ENCODE measurements at regions not wholly inside any gene's neighbourhood (a gene's known extent, or its start where the extent isn't known, plus 50 kb on each side); places are given as distances from the start of the nearest gene placed in this dataset.

DNA sequence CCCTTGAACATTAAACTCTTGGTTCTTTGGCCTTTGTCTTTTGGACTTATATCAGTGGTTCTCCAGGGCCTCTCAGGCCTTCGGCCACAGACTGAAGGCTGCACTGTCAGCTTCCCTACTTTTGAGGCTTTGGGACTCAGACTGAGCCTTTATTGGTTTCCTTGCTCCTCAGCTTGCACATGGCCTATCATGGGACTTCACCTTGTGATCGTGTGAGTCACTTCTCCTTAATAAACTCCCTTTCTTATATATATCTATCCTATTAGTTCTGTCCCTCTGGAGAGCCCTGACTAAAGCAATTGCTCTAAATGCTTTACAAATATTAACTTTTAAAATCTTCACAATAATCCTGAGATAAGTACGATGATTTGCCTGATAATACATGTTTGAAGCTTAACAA is 353.6 kb upstream of the TRIB2 start:
- Histone ChIP-seq H3K27ac (no peak overlapping the region), H3K27me3 (no peaks in the 10 kb centered on the region), H3K4me3 (no peak overlapping the region), H3K36me3 (no peaks in the 10 kb centered on the region), H3K9me3 (no peaks in the 10 kb centered on the region), H3K4me1 (no peaks in the 10 kb centered on the region)
- 83% methylated on average over 3 of the region's 3 CpGs for WGBS
- no peak for TF ChIP-seq EP300 (IDR thresholded peaks at IDR 0.05)
- no peak for TF ChIP-seq POLR2AphosphoS5 (IDR thresholded peaks at IDR 0.05)
- TF ChIP-seq, protein P1, sequence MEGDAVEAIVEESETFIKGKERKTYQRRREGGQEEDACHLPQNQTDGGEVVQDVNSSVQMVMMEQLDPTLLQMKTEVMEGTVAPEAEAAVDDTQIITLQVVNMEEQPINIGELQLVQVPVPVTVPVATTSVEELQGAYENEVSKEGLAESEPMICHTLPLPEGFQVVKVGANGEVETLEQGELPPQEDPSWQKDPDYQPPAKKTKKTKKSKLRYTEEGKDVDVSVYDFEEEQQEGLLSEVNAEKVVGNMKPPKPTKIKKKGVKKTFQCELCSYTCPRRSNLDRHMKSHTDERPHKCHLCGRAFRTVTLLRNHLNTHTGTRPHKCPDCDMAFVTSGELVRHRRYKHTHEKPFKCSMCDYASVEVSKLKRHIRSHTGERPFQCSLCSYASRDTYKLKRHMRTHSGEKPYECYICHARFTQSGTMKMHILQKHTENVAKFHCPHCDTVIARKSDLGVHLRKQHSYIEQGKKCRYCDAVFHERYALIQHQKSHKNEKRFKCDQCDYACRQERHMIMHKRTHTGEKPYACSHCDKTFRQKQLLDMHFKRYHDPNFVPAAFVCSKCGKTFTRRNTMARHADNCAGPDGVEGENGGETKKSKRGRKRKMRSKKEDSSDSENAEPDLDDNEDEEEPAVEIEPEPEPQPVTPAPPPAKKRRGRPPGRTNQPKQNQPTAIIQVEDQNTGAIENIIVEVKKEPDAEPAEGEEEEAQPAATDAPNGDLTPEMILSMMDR (IDR thresholded peaks at IDR 0.05), result no peak
- no peak for TF ChIP-seq POLR2A (IDR thresholded peaks at IDR 0.05)
- DNase-seq (ENCODE audit: low spot score in 2 of 2), result no peak

DNA sequence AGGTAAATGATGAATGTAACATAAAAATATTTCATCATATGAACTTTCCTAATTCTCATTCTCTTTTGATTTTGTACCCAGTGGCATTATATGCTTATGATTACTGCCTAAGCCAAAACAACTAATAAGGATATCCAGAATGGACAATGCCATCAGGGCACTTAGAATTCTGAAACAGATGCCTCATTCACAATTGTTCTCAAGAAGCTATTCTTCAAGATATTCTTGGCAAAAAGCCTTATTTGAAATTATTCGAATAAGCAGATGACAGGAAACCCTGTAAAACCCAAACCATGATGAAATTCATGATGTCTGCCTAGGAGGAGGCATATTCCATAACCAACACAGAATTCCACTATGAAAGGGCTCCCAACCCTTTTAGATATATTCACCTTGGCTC is 353.2 kb upstream of the TRIB2 start:
- Histone ChIP-seq H3K9me3 (no peaks in the 10 kb centered on the region), H3K4me3 (no peak overlapping the region)

GRCh38 chr2:12369566-12369965 is 347.2 kb upstream of the TRIB2 start:
- no peaks in the 10 kb centered on the region for H3K9me3 ChIP-seq
- H3K27me3 ChIP-seq, result no peaks in the 10 kb centered on the region
- no peak overlapping the region for H3K4me3 ChIP-seq
- TF ChIP-seq, protein P1 (IDR thresholded peaks at IDR 0.05), result no peak
- TF ChIP-seq POLR2AphosphoS5 (IDR thresholded peaks at IDR 0.05), result no peak
- TF ChIP-seq EP300 (IDR thresholded peaks at IDR 0.05), result no peak
- TF ChIP-seq POLR2A (IDR thresholded peaks at IDR 0.05), result no peak
- no peaks in the 10 kb centered on the region for H3K4me1 ChIP-seq
- H3K36me3 ChIP-seq, result no peaks in the 10 kb centered on the region
- DNase-seq (ENCODE audit: low spot score in 2 of 2), result no peak
- no peak overlapping the region for H3K27ac ChIP-seq
- 95% methylated on average over 3 of the region's 3 CpGs for WGBS

More for the DNA sequence above, 353.2 kb upstream of the TRIB2 start:
- H3K36me3 ChIP-seq, result no peaks in the 10 kb centered on the region
- no peak overlapping the region for H3K27ac ChIP-seq
- no peak for DNase-seq (ENCODE audit: low spot score in 2 of 2)
- no peaks in the 10 kb centered on the region for H3K27me3 ChIP-seq
- WGBS, result 38% methylated on average over 1 of the region's 1 CpG
- no peaks in the 10 kb centered on the region for H3K4me1 ChIP-seq
- no peak for TF ChIP-seq EP300 (IDR thresholded peaks at IDR 0.05)
- TF ChIP-seq, protein P1 (IDR thresholded peaks at IDR 0.05), result no peak

GRCh38 chr2:12376025-12376424 is 340.7 kb upstream of the TRIB2 start:
- TF ChIP-seq, protein P1 (IDR thresholded peaks at IDR 0.05), result no peak
- H3K27ac ChIP-seq, result no peak overlapping the region
- no peak for DNase-seq (ENCODE audit: low spot score in 2 of 2)
- H3K27me3 ChIP-seq, result no peaks in the 10 kb centered on the region
- no peaks in the 10 kb centered on the region for H3K36me3 ChIP-seq
- H3K9me3 ChIP-seq, result no peaks in the 10 kb centered on the region
- no peaks in the 10 kb centered on the region for H3K4me1 ChIP-seq
- no peak overlapping the region for H3K4me3 ChIP-seq
- 100% methylated on average over 1 of the region's 1 CpG for WGBS

GRCh38 chr2:12379143-12379542 is 337.6 kb upstream of the TRIB2 start:
- Histone ChIP-seq H3K4me3 (no peak overlapping the region), H3K27ac (no peak overlapping the region), H3K4me1 (no peaks in the 10 kb centered on the region), H3K36me3 (no peaks in the 10 kb centered on the region), H3K27me3 (no peaks in the 10 kb centered on the region), H3K9me3 (no peaks in the 10 kb centered on the region)
- no peak for DNase-seq (ENCODE audit: low spot score in 2 of 2)
- WGBS, result 96% methylated on average over 1 of the region's 1 CpG
- TF ChIP-seq EP300 (IDR thresholded peaks at IDR 0.05) (no peak), POLR2AphosphoS5 (IDR thresholded peaks at IDR 0.05) (no peak), POLR2A (IDR thresholded peaks at IDR 0.05) (no peak)
- TF ChIP-seq, protein P1 (IDR thresholded peaks at IDR 0.05), result no peak

Measured in suprapubic skin (tissue), 4 donors.